HG03139 (cell line): ENCODE measurements at regions not wholly inside any gene's neighbourhood (a gene's known extent, or its start where the extent isn't known, plus 50 kb on each side); places are given as distances from the start of the nearest gene placed in this dataset.
A peak's percentile ranks its signal among the peaks of the same experiment; 100 is the strongest.
"Not testable (repeated sequence)": the region's sequence is repeated elsewhere in the genome, so short reads cannot be mapped to it uniquely, and the experiment has no call there.

Experiments
- ATAC-seq: cut with Tn5 transposase; IDR thresholded peaks from one replicate; pipeline ENCODE4 v1.9.1; 2021; ENCODE audit not compliant: unreplicated experiment

DNA sequence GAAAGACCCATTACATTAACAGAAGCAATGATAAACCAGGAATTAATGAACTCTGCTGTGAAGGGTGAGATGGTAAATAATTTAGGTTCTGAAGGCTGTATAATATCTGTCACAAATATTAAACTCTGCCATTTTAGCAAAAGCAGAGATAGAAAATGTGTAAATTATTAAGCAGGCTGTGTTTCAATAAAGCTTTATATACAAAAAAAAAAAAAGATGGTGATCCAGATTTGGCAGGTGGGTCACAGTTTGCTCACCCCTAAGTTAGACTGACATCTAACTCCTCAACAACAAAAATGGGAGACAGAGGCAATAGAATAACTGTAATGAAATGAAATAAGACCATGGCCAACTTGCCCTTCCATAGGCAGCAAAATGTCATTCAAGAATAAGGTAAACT lies 157.3 kb upstream of the FANCL start:
- ATAC-seq = no peak

DNA sequence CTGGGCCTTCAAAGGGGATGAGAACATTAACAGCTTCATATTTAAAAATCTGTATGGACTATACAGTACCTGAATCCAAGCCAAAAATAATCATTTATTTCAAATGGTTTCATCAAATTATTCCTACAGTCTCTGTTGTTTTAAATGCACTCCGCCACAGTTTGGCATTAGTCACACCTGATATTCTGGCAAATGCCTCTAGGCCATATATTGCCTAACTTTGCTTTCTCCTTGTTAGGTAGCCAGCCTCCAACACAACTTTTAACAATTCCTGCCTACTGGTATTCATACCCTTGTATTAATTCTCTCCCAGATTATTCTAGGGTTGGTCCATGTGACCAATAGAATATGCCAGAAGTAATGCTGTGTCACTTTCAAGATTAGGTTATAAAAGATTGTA lies 146.6 kb upstream of the FANCL start:
- ATAC-seq = no peak

- not testable (repeated sequence) for ATAC-seq
Observed at GRCh38 chr2:58386904-58387303, 145.8 kb upstream of the FANCL start.

GRCh38 chr2:58378152-58378551 lies 137.0 kb upstream of the FANCL start:
- ATAC-seq = no peak

GRCh38 chr2:58377181-58377580 lies 136.1 kb upstream of the FANCL start:
- no peak for ATAC-seq

GRCh38 chr2:58376592-58376991 lies 135.5 kb upstream of the FANCL start:
- ATAC-seq = no peak

DNA sequence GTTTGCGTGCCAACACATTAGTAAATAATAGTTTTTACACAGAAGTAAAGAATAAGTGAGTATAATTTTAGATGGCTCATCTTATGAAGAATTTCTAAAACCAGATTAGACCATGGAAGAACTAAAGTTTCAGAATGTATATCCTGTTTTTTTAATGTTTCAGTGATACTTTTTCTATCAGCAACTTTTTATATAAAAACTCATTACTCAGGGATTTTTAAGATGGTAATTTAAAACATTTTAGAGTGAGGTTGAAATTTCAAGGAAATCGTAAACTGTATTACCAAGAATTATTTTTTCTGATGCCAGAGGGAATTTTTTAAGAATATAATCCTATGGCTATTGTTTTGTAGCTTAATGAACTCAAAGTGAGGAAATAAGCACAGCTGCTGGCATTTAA lies 128.5 kb upstream of the FANCL start:
- no peak for ATAC-seq

DNA sequence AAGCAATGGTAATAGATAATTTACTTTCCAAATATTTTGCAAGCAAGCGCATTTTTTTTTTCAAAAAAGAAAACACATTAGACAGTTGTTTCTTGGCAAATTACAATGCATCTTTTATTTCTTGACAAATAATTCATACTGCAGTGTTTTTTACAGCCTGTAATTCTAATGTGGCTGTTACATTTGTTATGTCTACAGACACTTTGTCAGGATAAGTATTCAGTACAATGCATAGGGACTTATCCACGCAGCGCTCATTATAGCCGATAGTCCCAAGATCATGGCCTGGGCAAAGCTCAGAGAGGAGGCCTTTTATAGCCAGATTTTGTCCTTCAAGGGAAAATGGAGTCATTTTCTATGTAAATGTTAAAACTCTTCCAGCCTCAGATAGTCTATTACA lies 123.0 kb upstream of the FANCL start:
- ATAC-seq = no peak

GRCh38 chr2:58358026-58358425 lies 116.9 kb upstream of the FANCL start:
- ATAC-seq = no peak

- no peak for ATAC-seq
Observed at GRCh38 chr2:58357521-58357920, 116.4 kb upstream of the FANCL start.

GRCh38 chr2:58354230-58354629 lies 113.1 kb upstream of the FANCL start:
- no peak for ATAC-seq

DNA sequence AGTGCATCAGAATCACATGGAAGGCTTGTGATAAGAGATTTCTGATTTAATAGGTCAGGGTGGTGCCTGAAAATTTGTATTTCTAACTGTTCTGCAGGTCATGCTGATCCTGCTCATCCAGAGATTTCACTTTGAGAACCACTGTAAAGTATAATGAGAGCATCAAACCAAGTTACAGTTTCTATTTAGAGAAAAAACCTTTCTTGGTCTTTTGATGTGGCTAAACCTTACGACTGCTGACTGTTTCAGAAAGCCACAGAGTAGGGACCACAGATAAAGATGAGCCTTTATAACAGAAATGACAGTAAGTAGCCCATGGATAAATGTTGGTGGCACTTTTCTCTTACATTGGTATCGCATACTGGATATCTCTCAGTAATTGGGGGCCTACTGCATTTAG lies 109.4 kb upstream of the FANCL start:
- ATAC-seq = peak; percentile 81

DNA sequence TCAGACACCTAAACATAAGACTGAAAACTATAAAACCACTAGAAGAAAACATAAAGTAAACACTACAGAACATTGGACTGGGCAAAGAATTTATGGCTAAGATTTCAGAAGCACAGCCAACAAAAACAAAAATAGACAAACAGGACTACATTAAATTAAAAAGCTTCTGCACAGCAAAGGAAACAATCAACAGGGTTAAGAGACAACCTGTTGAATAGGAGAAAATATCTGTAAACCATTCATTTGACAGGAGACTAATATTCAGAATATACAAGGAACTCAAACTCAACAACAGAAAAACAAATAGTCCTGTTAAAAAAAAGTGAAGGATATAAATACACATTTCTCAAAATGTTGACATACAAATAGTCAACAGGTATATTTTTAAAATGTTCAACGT lies 106.7 kb upstream of the FANCL start:
- no peak for ATAC-seq

DNA sequence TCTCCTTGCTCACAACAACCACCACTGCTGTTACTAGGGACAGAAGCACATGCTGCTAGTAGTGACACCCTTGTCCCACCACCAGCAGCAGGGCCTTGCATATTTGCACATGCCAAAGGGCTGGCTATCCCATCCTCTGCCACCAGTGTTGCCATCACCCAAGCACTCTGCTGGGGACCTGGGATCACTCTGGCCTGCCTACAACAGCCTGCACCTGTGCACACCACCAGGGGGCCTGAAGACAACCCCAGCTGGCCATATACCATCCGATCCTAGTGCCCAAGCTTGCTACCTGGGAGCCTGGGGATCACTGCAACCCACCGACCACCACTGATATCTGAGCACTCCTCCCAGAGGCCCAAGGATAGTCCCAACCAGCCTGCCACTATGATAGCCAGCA lies 99.9 kb upstream of the FANCL start:
- ATAC-seq = no peak

GRCh38 chr2:58339548-58340243 lies 98.6 kb upstream of the FANCL start:
- no peak for ATAC-seq

DNA sequence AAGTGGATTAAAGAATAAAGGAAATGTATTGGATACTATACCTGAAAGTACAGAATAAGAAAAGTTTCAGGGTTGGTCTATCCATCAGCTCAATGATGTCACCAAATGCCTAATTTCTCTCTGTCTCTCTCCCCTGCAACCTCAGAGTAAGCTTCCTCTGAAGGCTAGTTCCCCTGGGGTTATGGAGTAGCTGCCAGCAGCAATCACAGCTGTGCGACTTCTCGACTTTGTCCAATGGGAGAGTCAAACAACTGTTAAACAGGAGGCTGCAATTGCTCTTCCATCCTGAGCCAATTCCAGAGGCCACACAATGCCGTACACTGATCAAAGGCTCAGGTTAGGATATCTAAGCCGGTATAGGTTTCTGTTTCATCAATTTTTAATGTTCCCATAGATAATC lies 95.3 kb upstream of the FANCL start:
- ATAC-seq = no peak

GRCh38 chr2:58334414-58334813 lies 93.3 kb upstream of the FANCL start:
- ATAC-seq = no peak

- ATAC-seq = not testable (repeated sequence)
Observed at GRCh38 chr2:58325296-58325895, 84.3 kb upstream of the FANCL start.

DNA sequence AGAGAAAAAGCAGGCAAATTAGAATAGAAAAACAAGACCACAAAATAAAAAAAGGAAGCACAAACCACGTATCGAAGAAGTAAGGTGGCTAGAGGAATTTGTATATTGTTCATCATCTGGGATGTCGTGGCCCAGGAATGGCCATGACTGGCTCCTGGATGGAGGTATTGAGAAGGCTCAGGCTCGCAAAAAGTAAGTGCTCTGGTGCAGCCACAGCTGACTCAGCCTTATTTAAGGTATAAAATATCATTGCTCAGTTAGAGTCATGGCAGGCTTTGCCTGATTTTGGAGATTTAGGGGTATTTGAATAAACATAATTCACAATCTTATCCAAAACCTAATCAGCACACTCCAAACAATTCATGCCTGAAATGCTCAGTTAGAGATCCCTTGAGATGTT lies 78.4 kb upstream of the FANCL start:
- no peak for ATAC-seq

- not testable (repeated sequence) for ATAC-seq
Observed at GRCh38 chr2:58318949-58319348, 77.8 kb upstream of the FANCL start.

DNA sequence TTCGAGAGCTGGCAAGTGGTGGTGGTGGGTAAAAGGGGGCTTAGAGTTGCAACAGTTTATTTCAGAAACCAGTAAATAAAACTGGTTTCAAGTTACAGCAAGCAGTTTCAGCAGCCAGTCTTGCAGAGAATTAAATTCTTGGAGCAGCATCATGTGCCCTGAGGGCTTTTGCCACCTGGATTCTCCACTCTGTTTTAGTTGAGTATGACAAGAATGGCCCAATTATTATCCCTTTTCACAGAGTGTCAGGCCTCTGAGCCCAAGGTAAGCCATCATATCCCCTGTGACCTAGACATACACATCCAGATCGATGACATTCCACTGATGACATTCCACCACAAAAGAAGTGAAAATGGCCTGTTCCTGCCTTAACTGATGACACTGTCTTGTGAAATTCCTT lies 72.8 kb upstream of the FANCL start:
- ATAC-seq = no peak

DNA sequence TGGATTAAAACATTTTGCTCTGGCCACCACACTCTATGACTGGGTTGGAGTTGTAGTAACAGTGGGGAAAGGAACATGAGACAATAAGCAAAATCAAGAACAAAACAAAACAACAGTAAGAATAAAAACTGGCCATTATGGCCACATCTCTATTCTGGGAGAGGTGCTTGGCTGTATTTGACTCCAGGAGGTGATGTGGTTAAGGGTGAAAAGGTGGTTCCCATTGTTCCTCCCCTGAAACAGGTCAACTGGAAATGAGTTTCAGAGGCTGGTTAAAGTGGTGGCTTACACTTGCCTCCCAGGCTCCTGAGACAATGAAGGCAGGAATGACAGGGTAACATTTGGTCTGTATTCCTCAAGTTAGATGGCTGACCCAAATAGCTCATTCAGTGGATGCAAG lies 67.3 kb upstream of the FANCL start:
- no peak for ATAC-seq

- no peak for ATAC-seq
Observed at GRCh38 chr2:58304843-58305242, 63.7 kb upstream of the FANCL start.
